Type B pancreatic cell (in vitro differentiated cells): ENCODE measurements at regions not wholly inside any gene's neighbourhood (a gene's known extent, or its start where the extent isn't known, plus 50 kb on each side); places are given as distances from the start of the nearest gene placed in this dataset.

Experiments
- DNase-seq: peaks from one replicate; pipeline ENCODE4 v3.0.0; 2021; ENCODE audit warnings: mixed read lengths; ENCODE audit not compliant: unreplicated experiment; ENCODE audit errors: extremely low spot score
- H3K27ac Mint-ChIP-seq: 2 replicates; pipeline ENCODE4 v1.8.0; 2021; ENCODE audit warnings: mild to moderate bottlenecking, mixed read lengths
- H3K27me3 Mint-ChIP-seq: 2 replicates; pipeline ENCODE4 v1.8.0; 2021; ENCODE audit warnings: mixed read lengths
- H3K36me3 Mint-ChIP-seq: 2 replicates; pipeline ENCODE4 v1.8.0; 2021; ENCODE audit warnings: mixed read lengths
- H3K4me1 Mint-ChIP-seq: one replicate; pipeline ENCODE4 v1.8.0; 2021; ENCODE audit warnings: mixed read lengths; ENCODE audit not compliant: unreplicated experiment
- H3K4me3 Mint-ChIP-seq: 2 replicates; pipeline ENCODE4 v1.8.0; 2021; ENCODE audit warnings: mild to moderate bottlenecking, mixed read lengths
- H3K9me3 Mint-ChIP-seq: 2 replicates; pipeline ENCODE4 v1.8.0; 2021; ENCODE audit warnings: mixed read lengths
- TF ChIP-seq, protein P1 (sequence below): fragments of 200-600 bp; sonication (generic); conservative IDR thresholded peaks from 2 replicates; pipeline ENCODE4 v1.5.0; 2021; ENCODE audit warnings: antibody characterized with exemption, mild to moderate bottlenecking

DNA sequence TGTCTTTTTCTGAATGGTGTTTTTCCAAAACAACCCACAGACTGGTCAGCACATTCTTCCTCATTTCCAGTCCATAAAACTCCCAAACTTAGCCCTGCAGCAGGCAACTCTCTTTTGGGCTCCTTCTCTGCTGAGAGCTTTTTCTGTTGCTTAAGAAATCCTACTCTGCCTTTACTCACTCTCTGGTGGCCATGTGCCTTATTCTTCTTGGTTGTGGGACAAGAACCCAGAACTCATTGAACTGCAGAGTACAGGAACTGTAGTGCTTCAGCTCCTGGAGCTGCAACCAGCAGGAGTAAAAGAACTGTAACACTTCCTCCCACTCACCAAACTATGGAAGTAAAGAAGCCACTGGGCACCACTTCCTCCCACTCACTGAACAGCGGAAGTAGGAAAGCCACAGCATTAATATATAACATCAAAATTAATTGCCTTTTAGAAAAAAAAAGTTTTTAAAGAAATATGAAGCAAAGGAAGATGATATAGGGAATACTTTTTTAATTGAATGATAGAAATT lies 864.1 kb upstream of the PCDH10 start:
- TF ChIP-seq, protein P1, sequence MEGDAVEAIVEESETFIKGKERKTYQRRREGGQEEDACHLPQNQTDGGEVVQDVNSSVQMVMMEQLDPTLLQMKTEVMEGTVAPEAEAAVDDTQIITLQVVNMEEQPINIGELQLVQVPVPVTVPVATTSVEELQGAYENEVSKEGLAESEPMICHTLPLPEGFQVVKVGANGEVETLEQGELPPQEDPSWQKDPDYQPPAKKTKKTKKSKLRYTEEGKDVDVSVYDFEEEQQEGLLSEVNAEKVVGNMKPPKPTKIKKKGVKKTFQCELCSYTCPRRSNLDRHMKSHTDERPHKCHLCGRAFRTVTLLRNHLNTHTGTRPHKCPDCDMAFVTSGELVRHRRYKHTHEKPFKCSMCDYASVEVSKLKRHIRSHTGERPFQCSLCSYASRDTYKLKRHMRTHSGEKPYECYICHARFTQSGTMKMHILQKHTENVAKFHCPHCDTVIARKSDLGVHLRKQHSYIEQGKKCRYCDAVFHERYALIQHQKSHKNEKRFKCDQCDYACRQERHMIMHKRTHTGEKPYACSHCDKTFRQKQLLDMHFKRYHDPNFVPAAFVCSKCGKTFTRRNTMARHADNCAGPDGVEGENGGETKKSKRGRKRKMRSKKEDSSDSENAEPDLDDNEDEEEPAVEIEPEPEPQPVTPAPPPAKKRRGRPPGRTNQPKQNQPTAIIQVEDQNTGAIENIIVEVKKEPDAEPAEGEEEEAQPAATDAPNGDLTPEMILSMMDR: no peak
- H3K9me3 Mint-ChIP-seq: no peaks in the 10 kb centered on the region
- no peak overlapping the region for H3K27ac Mint-ChIP-seq
- no peaks in the 10 kb centered on the region for H3K27me3 Mint-ChIP-seq
- no peaks in the 10 kb centered on the region for H3K4me1 Mint-ChIP-seq
- H3K36me3 Mint-ChIP-seq: no peaks in the 10 kb centered on the region
- no peak for DNase-seq
- no peak overlapping the region for H3K4me3 Mint-ChIP-seq

DNA sequence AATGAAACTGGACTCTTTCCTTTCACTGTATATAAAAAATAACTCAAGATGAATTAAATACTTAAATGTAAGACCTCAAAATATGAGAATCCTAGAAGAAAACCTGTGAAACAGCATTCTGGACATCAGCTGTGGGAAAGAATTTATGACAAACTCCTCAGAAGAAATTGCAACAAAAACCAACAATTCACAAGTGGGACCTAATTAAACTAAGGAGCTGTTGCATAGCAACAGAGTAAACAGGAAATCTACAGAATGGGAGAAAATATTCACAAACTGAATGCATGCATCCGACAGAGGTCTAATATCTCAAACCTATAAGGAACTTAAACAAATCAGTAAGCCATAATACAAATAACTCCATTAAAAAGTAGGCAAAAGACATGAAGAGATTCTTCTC lies 851.7 kb upstream of the PCDH10 start:
- Mint-ChIP-seq H3K27me3 (no peaks in the 10 kb centered on the region), H3K9me3 (no peaks in the 10 kb centered on the region), H3K4me3 (no peak overlapping the region), H3K36me3 (no peaks in the 10 kb centered on the region), H3K27ac (no peak overlapping the region), H3K4me1 (no peaks in the 10 kb centered on the region)
- no peak for DNase-seq
- TF ChIP-seq, protein P1: no peak

DNA sequence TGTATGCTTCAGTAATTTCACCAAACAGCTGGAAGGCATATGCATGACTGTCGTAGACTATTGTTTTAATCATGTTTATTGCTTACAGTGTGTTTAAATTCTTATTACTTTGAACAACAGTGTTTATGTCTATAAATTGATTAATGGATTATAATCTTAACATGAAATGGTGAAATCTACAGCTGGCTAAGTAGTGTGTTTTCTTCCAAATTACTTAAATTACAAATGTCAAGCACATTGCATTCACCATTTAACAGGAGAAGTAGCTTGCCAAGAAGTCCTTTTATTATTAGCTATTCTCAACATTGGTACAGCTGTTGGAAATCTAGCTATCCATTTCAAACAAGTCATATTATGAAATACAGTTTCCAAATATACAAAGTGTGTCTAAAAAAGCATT lies 849.3 kb upstream of the PCDH10 start:
- H3K4me1 Mint-ChIP-seq: no peaks in the 10 kb centered on the region
- no peak overlapping the region for H3K4me3 Mint-ChIP-seq
- TF ChIP-seq, protein P1: no peak
- H3K36me3 Mint-ChIP-seq: no peaks in the 10 kb centered on the region
- DNase-seq: no peak
- no peak overlapping the region for H3K27ac Mint-ChIP-seq
- no peaks in the 10 kb centered on the region for H3K9me3 Mint-ChIP-seq
- H3K27me3 Mint-ChIP-seq: no peaks in the 10 kb centered on the region

DNA sequence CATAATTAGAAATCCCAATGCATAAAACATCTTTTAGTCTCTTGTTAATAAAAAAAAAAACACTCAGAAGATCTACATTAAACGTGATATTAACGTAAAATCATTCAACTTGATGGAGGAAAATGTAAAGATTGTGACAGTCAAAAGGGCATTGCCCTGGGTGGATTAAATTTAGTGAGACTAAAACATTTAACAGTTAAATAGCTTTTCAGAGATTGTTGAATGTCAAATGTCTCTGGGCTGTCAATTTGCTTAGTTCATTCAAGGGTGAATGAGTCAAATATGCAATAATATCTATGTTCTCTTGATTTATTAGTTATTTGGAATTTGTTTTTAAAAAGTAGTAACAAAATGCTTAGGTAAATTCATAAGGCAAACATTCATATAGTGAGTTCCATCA lies 836.6 kb upstream of the PCDH10 start:
- H3K4me1 Mint-ChIP-seq: no peaks in the 10 kb centered on the region
- no peaks in the 10 kb centered on the region for H3K27me3 Mint-ChIP-seq
- H3K4me3 Mint-ChIP-seq: no peak overlapping the region
- H3K9me3 Mint-ChIP-seq: no peaks in the 10 kb centered on the region
- TF ChIP-seq, protein P1: no peak
- no peak for DNase-seq
- H3K27ac Mint-ChIP-seq: no peak overlapping the region
- H3K36me3 Mint-ChIP-seq: no peaks in the 10 kb centered on the region

DNA sequence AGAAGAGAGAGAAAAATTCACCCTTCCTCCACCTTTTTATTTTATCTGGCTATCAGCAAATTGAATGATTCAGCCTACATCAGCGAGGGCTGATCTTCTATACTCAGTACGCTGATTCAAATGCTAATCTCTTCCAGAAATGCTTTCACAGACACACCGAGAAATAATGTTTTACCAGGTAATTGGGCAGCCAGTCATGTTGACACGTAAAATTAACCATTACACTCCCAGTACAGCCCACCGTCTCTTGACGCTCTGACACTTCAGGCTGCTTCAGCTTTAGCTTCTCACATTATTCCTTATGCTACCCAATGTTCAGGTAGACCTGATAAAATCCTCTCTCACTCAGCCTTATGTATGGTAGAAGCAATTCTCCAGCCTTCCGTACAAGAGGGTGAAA lies 835.2 kb upstream of the PCDH10 start:
- no peaks in the 10 kb centered on the region for H3K9me3 Mint-ChIP-seq
- no peak overlapping the region for H3K27ac Mint-ChIP-seq
- H3K36me3 Mint-ChIP-seq: no peaks in the 10 kb centered on the region
- no peaks in the 10 kb centered on the region for H3K4me1 Mint-ChIP-seq
- no peak for DNase-seq
- H3K4me3 Mint-ChIP-seq: no peak overlapping the region
- H3K27me3 Mint-ChIP-seq: no peaks in the 10 kb centered on the region
- TF ChIP-seq, protein P1: no peak

DNA sequence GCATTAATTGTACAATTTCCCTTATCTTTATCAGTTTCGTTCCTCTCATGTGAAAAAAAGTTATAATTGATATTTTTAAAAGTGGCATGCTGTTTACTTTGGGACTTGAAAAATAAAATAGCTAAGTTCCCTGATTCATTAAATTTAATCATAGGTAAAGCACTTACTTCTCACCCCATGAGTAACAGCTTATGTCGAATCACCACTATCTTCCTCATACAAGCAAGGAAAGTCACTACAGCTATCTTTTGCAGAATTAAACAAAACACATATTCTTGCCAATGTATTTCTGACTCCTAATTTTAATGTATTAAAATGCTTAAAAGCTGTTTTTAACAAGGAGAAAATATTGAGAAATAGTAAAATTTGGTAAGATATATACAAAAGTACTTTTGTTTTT lies 832.4 kb upstream of the PCDH10 start:
- no peaks in the 10 kb centered on the region for H3K27me3 Mint-ChIP-seq
- no peak overlapping the region for H3K27ac Mint-ChIP-seq
- H3K4me3 Mint-ChIP-seq: no peak overlapping the region
- DNase-seq: no peak
- H3K9me3 Mint-ChIP-seq: no peaks in the 10 kb centered on the region
- TF ChIP-seq, protein P1: no peak
- H3K4me1 Mint-ChIP-seq: no peaks in the 10 kb centered on the region
- H3K36me3 Mint-ChIP-seq: no peaks in the 10 kb centered on the region
